SK-N-SH (cell line): ENCODE measurements at regions not wholly inside any gene's neighbourhood (a gene's known extent, or its start where the extent isn't known, plus 50 kb on each side); places are given as distances from the start of the nearest gene placed in this dataset.

Experiments used
- TF ChIP-seq, protein P1 (sequence below): fragments of 200-600 bp; sonication (generic); IDR thresholded peaks from 2 replicates; pipeline ENCODE4 v1.6.1; 2017; ENCODE audit warnings: antibody characterized with exemption, mild to moderate bottlenecking, moderate library complexity
- TF ChIP-seq, protein P2 (sequence below): IDR thresholded peaks from 2 replicates; pipeline ENCODE4 v1.6.1; 2012; ENCODE audit warnings: mild to moderate bottlenecking, low read depth, low read length, moderate library complexity
- TF ChIP-seq, protein P3 (sequence below): IDR thresholded peaks from 2 replicates; pipeline ENCODE4 v1.4.0; 2012; ENCODE audit warnings: low read depth, borderline replicate concordance

DNA sequence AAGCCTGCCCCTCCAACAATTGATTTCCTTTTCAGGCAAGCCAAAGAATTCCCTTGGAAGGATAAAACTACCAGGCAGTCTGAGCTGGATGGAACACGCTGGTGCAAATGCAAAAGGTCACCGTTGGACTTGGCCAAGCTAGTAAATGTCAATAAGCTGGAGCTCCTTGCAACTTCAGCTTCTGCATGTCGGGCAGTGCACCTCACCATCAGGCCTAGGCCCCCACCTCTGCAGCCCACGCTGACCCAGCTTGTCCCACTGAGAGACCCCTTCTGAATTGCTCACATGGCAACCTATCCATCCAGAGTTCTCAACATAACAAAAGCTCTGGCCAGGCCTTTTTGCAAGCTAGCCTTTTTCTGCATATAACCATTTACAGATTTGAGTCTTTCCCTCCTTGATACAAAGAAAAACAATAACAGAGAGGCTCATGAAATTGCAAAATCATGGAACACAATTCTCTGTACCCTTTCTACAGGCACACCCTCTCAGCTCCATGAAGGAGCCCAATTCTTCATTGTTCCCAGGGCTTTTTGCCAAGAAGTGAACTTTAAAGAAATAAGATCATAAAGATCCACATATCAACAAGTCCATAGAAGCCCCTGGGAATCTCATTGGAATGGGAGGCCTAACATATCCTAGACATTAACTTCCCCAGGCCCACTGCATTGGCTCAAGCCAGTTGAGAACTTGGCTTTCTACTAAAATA lies 123.9 kb upstream of the SLIT3 start:
- TF ChIP-seq, protein P1, sequence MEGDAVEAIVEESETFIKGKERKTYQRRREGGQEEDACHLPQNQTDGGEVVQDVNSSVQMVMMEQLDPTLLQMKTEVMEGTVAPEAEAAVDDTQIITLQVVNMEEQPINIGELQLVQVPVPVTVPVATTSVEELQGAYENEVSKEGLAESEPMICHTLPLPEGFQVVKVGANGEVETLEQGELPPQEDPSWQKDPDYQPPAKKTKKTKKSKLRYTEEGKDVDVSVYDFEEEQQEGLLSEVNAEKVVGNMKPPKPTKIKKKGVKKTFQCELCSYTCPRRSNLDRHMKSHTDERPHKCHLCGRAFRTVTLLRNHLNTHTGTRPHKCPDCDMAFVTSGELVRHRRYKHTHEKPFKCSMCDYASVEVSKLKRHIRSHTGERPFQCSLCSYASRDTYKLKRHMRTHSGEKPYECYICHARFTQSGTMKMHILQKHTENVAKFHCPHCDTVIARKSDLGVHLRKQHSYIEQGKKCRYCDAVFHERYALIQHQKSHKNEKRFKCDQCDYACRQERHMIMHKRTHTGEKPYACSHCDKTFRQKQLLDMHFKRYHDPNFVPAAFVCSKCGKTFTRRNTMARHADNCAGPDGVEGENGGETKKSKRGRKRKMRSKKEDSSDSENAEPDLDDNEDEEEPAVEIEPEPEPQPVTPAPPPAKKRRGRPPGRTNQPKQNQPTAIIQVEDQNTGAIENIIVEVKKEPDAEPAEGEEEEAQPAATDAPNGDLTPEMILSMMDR: no peak
- TF ChIP-seq, protein P2, sequence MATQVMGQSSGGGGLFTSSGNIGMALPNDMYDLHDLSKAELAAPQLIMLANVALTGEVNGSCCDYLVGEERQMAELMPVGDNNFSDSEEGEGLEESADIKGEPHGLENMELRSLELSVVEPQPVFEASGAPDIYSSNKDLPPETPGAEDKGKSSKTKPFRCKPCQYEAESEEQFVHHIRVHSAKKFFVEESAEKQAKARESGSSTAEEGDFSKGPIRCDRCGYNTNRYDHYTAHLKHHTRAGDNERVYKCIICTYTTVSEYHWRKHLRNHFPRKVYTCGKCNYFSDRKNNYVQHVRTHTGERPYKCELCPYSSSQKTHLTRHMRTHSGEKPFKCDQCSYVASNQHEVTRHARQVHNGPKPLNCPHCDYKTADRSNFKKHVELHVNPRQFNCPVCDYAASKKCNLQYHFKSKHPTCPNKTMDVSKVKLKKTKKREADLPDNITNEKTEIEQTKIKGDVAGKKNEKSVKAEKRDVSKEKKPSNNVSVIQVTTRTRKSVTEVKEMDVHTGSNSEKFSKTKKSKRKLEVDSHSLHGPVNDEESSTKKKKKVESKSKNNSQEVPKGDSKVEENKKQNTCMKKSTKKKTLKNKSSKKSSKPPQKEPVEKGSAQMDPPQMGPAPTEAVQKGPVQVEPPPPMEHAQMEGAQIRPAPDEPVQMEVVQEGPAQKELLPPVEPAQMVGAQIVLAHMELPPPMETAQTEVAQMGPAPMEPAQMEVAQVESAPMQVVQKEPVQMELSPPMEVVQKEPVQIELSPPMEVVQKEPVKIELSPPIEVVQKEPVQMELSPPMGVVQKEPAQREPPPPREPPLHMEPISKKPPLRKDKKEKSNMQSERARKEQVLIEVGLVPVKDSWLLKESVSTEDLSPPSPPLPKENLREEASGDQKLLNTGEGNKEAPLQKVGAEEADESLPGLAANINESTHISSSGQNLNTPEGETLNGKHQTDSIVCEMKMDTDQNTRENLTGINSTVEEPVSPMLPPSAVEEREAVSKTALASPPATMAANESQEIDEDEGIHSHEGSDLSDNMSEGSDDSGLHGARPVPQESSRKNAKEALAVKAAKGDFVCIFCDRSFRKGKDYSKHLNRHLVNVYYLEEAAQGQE: no peak
- TF ChIP-seq, protein P3, sequence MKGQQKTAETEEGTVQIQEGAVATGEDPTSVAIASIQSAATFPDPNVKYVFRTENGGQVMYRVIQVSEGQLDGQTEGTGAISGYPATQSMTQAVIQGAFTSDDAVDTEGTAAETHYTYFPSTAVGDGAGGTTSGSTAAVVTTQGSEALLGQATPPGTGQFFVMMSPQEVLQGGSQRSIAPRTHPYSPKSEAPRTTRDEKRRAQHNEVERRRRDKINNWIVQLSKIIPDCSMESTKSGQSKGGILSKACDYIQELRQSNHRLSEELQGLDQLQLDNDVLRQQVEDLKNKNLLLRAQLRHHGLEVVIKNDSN: no peak
